ENCODE measurements at regions not wholly inside any gene's neighbourhood (a gene's known extent, or its start where the extent isn't known, plus 50 kb on each side); places are given as distances from the start of the nearest gene placed in this dataset.

DNA sequence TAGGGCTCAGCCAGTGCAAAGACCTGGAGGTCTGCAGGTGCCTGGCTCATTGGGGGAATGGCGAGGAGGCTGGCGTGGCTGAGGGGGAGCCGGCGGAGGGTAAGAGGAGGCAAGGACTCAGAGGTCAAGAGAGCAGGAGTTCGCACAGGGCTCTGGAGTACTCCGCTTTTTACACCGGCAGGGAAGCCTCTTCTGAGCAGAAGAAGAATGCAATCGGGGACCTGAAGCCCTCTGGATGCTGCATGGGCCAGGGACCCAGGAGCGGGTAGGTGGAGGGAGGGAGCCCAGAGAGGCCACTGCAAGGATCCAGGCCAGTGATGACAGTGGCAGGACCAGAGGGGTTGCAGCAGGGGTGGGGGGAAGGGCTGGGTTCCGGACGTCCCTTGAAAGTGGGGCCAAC lies 70.4 kb upstream of the TAMM41 start:
- DNase-seq = no peak

DNA sequence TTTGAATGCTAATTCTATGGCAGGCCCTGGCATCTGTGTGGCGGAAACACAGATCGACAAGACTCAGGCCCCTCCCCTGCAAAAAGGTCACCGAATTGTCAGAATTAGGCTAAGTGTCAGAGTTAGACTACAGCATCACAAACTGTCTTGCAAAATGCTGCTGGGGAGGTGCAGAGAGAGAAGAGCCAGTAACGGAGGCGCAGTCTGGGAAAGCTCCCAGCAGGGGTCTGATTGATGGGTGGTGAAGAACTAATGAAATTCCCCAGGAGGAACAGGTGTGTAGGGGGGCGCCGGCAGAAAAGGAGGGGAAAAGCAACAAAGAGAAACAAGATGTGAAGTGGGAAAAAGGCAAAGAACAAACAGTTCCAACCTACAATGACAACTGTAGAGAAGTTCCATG lies 72.7 kb upstream of the TAMM41 start:
- DNase-seq = no peak

DNA sequence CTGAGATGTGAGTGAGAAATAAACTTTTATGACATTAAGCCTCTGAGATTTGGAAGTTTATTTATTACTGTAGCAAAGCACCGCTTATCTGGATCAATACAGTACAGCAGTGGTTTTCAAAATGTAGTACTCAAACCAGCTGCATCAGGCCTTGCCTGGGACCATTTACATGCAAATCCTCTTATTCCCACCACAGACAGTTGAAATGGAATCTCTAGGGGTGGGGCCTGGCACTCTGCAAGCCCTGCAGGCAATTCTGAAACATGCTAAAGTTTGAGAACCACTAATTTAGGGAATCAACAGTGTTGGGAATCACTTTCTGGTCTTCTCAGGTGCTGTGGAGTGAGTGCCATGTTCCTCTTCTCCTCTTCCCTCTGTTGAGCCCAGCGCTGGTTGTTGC lies 77.8 kb upstream of the TAMM41 start:
- no peak for DNase-seq

DNA sequence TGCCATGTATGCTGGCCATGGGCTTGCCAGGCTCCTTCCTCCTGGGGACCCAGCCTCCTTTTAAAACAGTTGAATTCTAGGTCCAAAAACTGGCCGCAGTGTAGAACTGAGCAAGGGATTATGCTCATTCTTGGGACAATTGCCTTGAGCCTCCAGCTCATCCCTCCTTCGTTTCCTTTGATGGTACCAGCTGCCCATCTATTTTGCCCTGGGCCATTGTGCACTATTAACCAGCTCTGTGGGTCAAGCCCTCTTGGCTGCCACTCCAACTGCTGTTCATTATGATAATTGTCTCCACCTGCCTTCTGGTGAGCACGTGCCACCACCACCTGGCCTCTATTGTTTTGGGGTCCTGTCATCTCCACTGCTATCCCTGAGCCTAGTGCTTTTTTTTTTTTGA lies 75.8 kb upstream of the SYN2 start:
- DNase-seq = no peak

DNA sequence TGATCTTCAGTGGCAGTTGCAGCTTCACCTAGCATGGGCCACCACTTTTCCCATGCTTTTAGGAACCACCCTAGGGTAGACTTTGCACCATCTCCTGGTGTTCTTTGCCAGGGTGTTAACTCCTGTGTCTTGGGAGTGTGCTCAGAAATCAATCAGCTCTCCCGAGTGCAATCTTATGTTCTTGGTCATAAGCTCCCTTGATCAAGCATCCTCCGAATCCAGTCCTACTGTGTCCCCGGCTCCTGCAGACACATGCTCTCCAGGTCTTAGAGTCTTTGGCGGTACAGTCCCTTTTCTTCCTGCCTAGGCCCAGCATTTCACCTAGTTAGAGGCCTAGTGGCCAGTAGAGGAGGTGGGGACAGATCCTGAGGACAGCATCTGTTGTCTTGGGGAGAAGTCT lies 74.7 kb upstream of the SYN2 start:
- no peak for DNase-seq

DNA sequence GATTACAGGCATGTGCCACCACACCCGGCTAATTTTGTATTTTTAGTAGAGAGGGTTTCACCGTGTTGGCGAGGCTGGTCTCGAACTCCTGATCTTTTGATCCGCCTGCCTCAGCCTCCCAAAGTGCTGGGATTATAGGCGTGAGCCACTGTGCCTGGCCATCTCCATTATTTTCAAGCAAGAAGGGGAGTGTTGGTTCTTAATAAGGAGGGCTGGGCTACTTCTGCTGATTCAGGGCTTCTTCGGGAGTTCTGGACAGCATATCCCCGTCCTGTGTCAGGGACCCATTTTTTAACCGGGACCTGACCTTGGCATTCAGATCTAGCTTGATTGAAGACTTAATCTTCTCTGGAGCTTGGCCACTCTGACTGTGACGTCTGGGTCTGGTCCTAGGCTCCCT lies 74.1 kb upstream of the SYN2 start:
- DNase-seq = no peak

DNA sequence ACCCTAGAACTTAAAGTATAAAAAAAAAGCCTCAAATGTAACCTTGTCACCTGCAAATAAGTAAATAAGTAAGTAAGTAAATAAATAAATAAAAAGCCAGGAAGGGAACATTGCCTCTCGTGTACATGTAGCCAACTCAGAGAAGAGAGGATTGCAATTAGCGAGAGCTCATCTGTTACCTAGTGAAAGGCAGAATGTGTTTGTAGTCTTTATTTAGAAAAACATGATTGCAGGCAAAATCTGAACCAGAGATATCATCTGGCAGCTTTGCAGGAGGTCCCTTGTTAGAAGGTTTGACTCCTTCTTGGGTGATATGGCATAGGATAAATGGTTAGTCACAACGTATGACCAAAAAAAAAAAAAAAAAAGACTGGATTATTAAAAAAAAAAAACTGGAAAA lies 71.6 kb upstream of the SYN2 start:
- DNase-seq = no peak

DNA sequence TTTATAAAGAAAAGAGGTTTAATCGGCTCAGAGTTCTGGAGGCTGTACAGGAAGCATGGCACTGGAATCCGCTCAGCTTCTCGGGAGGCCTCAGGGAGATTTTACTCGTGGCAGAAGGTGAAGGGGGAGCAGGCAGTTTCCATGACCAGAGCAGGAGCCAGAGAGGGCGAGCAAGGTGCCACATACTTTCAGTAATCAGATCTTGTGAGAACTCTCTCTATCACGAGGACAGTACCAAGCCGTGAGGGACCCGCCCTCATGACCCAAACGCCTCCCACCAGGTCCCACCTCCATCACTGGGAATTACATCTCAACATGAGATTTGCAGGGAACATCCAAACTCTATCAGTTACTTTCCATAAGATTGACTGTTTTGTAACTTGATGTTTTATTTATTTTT lies 70.7 kb upstream of the SYN2 start:
- DNase-seq = no peak

DNA sequence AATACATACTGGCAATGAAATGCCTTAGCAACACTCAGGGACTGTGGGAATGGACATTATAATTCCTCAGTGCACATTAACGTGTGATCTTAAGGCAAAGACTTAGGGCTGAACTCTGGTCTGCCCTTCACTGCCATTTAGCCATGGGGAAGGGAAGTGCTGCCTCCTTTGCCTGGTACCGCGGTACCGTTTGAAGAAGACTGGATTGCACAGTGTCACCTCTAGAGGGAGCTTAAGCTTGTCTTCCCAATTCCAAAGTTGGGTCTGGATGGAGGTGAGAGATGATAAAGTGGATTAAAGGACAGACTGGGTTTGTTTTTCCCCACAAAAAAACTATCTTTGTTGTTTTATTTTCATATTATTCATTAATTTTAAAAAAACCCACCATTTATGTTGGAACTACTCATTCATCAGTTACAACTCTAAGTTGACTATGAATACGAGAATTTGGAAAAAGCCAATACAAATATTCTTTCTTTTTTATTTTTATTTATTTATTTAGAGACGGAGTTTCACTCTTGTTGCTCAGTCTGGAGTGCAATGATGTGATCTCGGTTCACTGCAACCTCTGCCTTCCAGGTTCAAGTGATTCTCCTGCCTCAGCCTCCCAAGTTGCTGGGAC lies 60.0 kb upstream of the SYN2 start:
- peak in 11 of 51 donors; percentile 1 to 18 (median 8) for DNase-seq

DNA sequence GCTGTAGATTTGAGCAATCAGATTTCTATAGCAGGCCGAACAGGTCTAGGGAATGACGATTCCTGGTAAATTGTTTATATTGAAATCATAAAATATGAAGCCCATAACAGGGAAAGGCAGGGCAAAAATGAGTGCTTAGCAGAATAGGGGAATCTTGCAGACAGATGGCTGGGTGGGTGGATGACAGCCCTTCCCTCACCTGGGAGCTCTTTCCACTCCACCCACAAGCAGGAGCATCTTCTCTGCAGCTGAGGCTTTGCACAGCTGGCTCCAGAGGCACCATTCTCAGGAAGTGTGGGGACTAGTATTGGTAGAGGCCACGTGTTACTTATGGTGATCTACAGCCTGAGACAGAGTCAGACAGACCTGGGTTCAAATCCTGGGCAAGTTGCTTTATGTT lies 55.9 kb upstream of the SYN2 start:
- no peak for DNase-seq

DNA sequence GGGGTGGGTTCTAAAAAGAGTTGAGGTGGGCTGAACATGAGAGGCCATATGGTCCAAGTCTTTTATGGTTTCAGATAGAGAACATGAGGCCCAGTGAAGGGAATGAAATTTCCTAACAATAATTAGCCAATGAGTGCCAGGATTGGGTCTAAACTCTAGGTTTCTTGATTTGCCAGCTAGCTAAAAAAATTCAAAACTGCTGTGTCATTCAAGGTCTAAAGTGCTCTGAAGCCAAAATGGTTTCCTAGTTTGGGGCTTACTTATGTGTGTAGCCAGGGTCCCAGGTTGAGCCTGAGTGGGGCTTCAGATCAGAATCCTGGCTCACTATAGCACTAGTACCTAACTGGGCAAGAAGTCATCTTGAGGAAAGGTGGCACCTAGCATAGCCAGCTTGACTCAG lies 55.3 kb upstream of the SYN2 start:
- DNase-seq = no peak

DNA sequence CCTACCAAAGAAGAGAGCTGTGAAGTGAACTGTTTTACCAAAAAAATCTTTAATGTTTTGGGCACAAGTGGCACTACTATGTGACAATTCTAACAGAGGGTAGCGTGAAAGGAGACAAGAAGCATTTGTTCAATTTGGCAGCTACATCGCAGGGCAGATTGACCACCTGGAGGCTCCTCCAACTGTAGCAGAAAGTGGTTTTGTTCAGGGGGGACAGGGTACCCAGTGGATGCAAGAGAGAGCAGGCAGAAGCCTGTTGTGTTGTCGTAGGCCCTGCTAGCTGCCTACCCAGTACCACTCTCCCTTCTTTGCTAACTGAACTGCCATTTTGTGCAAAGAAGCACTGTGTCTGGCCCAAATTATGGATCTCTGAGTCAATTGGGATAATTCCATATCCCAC lies 54.8 kb upstream of the SYN2 start:
- DNase-seq = no peak

DNA sequence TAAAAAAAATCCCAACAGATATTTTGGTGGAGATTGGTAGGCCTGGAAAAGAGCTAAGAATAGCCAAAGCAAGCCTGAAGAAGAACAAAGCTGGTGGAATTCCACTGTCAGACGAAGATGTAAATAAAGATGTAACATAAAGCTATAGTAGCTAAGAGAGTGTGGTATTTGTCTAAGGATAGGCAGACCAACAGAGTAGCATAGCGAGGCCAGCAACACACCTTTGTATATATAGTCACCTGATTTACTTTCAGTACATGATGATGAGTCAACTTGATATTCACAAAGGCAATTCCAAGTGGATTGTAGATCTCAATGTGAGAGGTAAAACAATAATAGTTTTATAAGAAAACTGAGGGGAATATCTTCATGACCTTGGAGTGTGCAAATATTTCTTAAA lies 53.6 kb upstream of the SYN2 start:
- DNase-seq = no peak

DNA sequence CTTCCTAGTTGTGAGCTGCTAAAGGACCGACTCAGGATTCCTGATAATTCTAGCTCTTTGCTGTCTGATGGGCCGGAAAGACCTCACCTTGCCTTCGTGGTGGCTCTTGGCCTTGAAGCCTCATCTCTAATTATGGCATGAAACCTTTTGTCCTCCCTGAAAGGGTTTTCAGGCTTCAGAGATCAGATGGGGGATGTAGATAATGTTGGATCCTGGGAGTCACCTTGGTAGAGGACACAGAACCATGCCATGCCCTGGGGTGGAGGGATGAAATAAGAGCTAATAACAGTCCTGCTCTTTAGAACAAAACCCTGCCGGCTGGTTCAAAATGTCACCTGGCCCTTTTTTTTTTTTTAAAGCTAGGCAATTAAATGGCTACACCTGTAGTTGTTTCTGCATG lies 50.8 kb upstream of the SYN2 start:
- DNase-seq = no peak

DNA sequence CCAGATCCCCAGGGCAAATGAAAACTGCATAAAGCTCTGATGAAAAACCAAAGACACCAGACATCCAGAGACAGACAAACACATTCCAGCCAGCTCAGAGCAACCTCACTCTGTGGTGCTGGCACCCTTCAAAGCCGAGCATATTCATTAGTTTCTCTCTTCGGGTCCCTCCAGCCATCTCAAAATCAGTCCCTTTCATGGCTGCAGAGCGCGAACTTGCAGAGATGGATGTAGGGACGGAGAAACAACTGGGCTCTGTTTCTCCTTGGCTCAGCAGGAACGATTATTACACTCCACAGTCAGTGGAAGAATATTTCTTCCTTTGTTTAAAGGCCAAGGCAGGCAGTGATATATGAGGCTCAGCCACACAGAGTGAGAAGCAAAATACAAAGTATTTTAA lies 50.4 kb upstream of the SYN2 start:
- peak in 8 of 51 donors; percentile 2 to 15 (median 6) for DNase-seq

DNA sequence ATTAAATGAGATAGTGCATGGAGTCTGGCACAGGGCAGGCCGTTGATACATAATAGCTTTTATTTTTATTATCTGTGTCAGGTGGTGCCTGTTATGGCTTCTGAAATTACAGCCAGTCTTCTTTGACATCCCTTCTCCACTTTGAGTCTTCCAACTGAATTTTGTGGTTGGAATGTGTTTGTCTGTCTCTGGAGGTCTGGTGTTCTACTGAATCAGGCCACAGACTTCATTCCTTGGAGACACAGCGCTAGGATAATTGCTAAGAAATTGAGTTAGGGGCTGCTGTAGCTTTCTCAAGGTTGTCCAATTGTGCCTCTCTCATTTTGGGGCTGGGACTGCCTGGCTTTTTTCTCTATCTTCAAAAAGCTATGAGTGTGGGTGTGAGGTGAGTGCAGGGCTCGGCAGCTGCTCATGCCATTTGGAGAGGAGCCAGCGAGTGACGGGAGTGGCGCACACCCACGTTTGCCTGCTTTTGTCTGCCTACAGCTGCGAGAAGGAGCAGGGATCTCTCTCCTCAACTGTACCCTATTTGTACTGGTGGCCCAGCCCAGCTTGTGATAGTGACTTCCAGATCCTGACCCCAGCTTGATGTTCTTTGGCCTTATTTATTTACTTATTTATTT lies 49.8 kb upstream of the SYN2 start:
- DNase-seq = peak in 3 of 51 donors; percentile 3 to 17 (median 9)
